Thyroid gland (tissue), 4 donors: ENCODE measurements at regions not wholly inside any gene's neighbourhood (a gene's known extent, or its start where the extent isn't known, plus 50 kb on each side); places are given as distances from the start of the nearest gene placed in this dataset.

Experiments used
- POLR2A ChIP-seq, 2 donors: fragments of 450-650 bp; IDR thresholded peaks; one replicate each; pipeline ENCODE4 v1.6.1; 2017; ENCODE audit warnings: antibody characterized with exemption in 2 of 2, mild to moderate bottlenecking in 2 of 2, moderate library complexity in 1 of 2
- TF ChIP-seq, protein P1 (sequence below), 6 experiments: fragments of 200-600 bp in 3 of 6; fragments of 450-650 bp in 3 of 6; sonication (generic) in 3 of 6; IDR thresholded peaks; one replicate each; pipeline ENCODE4 v1.5.1; 2016 to 2019; ENCODE audit warnings: antibody characterized with exemption in 6 of 6, mild to moderate bottlenecking in 2 of 6, inconsistent platforms in 1 of 6, moderate library complexity in 1 of 6

DNA sequence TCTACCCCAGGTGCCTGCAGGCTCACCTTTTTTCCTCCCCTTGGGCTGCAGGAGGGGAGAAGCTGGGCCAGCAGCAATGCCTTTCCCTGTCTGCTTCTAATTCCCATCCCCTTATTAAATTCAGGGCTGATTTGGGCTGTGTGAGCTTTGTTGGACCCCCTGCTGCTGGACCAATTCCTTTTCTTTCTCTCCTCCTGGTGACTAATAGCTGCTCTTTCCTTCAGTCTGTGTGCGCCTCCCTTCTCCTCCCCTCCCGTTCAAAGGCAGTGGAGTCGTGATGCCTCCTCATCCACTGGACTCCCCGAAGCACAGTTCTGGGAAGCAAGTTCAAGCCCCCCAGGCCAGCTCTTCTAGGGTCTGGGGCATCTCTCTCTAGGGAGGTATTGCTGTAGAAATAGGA lies 567.9 kb upstream of the CADM1 start:
- no peak for TF ChIP-seq POLR2A (IDR thresholded peaks at IDR 0.05)
- TF ChIP-seq, protein P1, sequence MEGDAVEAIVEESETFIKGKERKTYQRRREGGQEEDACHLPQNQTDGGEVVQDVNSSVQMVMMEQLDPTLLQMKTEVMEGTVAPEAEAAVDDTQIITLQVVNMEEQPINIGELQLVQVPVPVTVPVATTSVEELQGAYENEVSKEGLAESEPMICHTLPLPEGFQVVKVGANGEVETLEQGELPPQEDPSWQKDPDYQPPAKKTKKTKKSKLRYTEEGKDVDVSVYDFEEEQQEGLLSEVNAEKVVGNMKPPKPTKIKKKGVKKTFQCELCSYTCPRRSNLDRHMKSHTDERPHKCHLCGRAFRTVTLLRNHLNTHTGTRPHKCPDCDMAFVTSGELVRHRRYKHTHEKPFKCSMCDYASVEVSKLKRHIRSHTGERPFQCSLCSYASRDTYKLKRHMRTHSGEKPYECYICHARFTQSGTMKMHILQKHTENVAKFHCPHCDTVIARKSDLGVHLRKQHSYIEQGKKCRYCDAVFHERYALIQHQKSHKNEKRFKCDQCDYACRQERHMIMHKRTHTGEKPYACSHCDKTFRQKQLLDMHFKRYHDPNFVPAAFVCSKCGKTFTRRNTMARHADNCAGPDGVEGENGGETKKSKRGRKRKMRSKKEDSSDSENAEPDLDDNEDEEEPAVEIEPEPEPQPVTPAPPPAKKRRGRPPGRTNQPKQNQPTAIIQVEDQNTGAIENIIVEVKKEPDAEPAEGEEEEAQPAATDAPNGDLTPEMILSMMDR (IDR thresholded peaks at IDR 0.05), result no peak
